ENCODE measurements at regions not wholly inside any gene's neighbourhood (a gene's known extent, or its start where the extent isn't known, plus 50 kb on each side); places are given as distances from the start of the nearest gene placed in this dataset.

GRCh38 chr7:112395411-112395810 is 54.8 kb upstream of the IFRD1 start:
- Histone ChIP-seq H3K4me1 (peaks cover 0 to 8% (median 3%) of the 10 kb centered on the region in 4 donors), H3K36me3 (no peaks in the 10 kb centered on the region), H3K4me3 (no peak overlapping the region), H3K9me3 (no peaks in the 10 kb centered on the region), H3K27me3 (no peaks in the 10 kb centered on the region), H3K27ac (no peak overlapping the region)
- TF ChIP-seq CTCF (IDR thresholded peaks at IDR 0.05), result no peak
- DNase-seq, result no peak
- intact Hi-C loops (cut with DNase I; ENCODE audit: low total_unique reads), result loop anchor here (5.0 kb wide), 1 partner anchor 188 kb away; the partner anchor contains the start of genes DOCK4 and ZNF277

- intact Hi-C loops (cut with DNase I; ENCODE audit: low total_unique reads), result loop anchor here (5.0 kb wide), 1 partner anchor 189 kb away; the partner anchor contains the start of genes DOCK4 and ZNF277
- no peak for TF ChIP-seq CTCF (IDR thresholded peaks at IDR 0.05)
These were observed 54.4 kb upstream of the IFRD1 start for GRCh38 chr7:112395893-112396292.

GRCh38 chr7:112398534-112398933 is 51.7 kb upstream of the IFRD1 start:
- intact Hi-C loops (cut with DNase I; ENCODE audit: low total_unique reads), result loop anchor here (5.0 kb wide), 1 partner anchor 191 kb away; the partner anchor contains the start of genes DOCK4 and ZNF277
- no peaks in the 10 kb centered on the region for H3K9me3 ChIP-seq

More at GRCh38 chr7:112395893-112396292, 54.4 kb upstream of the IFRD1 start:
- H3K27ac ChIP-seq, result no peak overlapping the region
- no peaks in the 10 kb centered on the region for H3K9me3 ChIP-seq
- DNase-seq, result no peak
- peaks cover 0 to 8% (median 3%) of the 10 kb centered on the region in 4 donors for H3K4me1 ChIP-seq
- no peak overlapping the region for H3K4me3 ChIP-seq
- no peaks in the 10 kb centered on the region for H3K27me3 ChIP-seq
- no peaks in the 10 kb centered on the region for H3K36me3 ChIP-seq

GRCh38 chr7:112399501-112399900 is 50.8 kb upstream of the IFRD1 start:
- H3K4me3 ChIP-seq, result no peak overlapping the region
- no peak for TF ChIP-seq CTCF (IDR thresholded peaks at IDR 0.05)

More at GRCh38 chr7:112398534-112398933, 51.7 kb upstream of the IFRD1 start:
- no peaks in the 10 kb centered on the region for H3K27me3 ChIP-seq
- TF ChIP-seq CTCF (IDR thresholded peaks at IDR 0.05), result no peak
- no peak overlapping the region for H3K4me3 ChIP-seq
- no peak overlapping the region for H3K27ac ChIP-seq
- H3K4me1 ChIP-seq, result no peaks in the 10 kb centered on the region
- no peaks in the 10 kb centered on the region for H3K36me3 ChIP-seq
- no peak for DNase-seq

GRCh38 chr7:112400141-112400540 is 50.1 kb upstream of the IFRD1 start:
- Histone ChIP-seq H3K27me3 (no peaks in the 10 kb centered on the region), H3K27ac (no peak overlapping the region), H3K4me1 (no peaks in the 10 kb centered on the region), H3K4me3 (no peak overlapping the region), H3K9me3 (no peaks in the 10 kb centered on the region), H3K36me3 (no peaks in the 10 kb centered on the region)
- intact Hi-C loops (cut with DNase I; ENCODE audit: low total_unique reads), result loop anchor here (10.0 kb wide), 1 partner anchor 95 kb away; no protein-coding TSS in a partner anchor
- no peak for DNase-seq
- TF ChIP-seq CTCF (IDR thresholded peaks at IDR 0.05), result no peak

More at GRCh38 chr7:112399501-112399900, 50.8 kb upstream of the IFRD1 start:
- Histone ChIP-seq H3K36me3 (no peaks in the 10 kb centered on the region), H3K27me3 (no peaks in the 10 kb centered on the region), H3K9me3 (no peaks in the 10 kb centered on the region), H3K4me1 (no peaks in the 10 kb centered on the region), H3K27ac (no peak overlapping the region)
- intact Hi-C loops (cut with DNase I; ENCODE audit: low total_unique reads), result loop anchor here (5.0 kb wide), 1 partner anchor 192 kb away; the partner anchor contains the start of genes DOCK4 and ZNF277
- no peak for DNase-seq
